Caco-2 (cell line): ENCODE measurements at regions not wholly inside any gene's neighbourhood (a gene's known extent, or its start where the extent isn't known, plus 50 kb on each side); places are given as distances from the start of the nearest gene placed in this dataset.

Source experiments
- BruUV-seq: library from RNA; stranded (reverse); fragments of 400-500 nt; replicated peaks from 2 replicates; lab custom pipeline; 2021; lab: Mats Ljungman, UMichigan
- CTCF ChIA-PET: fragments of 300-600 bp; sonication (Branson Sonifier 250); formaldehyde crosslinking; loops from one replicate; lab custom pipeline; 2022; ENCODE audit warnings: antibody characterized with exemption; lab: Charles Lee
- POLR2A ChIA-PET: fragments of 300-600 bp; sonication (Branson Sonifier 250); formaldehyde crosslinking; loops from one replicate; lab custom pipeline; 2022; ENCODE audit warnings: antibody characterized with exemption; lab: Charles Lee
- DNase-seq, 2 experiments: peaks; one replicate each; pipeline versions ENCODE4 v3.0.0 to v3.0.0-alpha.2; 2020 to 2022
- H3K27me3 ChIP-seq: replicated peaks from 2 replicates; pipeline ENCODE4 v1.6.0; 2011; ENCODE audit warnings: low read length; ENCODE audit not compliant: control insufficient read depth, insufficient read depth
- H3K36me3 ChIP-seq: 2 replicates; pipeline ENCODE4 v1.5.1; 2011; ENCODE audit warnings: low read length; ENCODE audit not compliant: control insufficient read depth, insufficient read depth
- H3K4me1 ChIP-seq: fragments of 250-450 bp; sonication (Bioruptor Pico); 2 replicates; pipeline ENCODE4 v1.5.1; 2020; ENCODE audit warnings: mild to moderate bottlenecking
- H3K4me3 ChIP-seq: 2 replicates; pipeline ENCODE4 v1.5.1; 2011; ENCODE audit warnings: low read depth, mild to moderate bottlenecking, control low read depth, low read length
- H3K9me3 ChIP-seq: fragments of 250-450 bp; sonication (Bioruptor Pico); 2 replicates; pipeline ENCODE4 v1.5.1; 2020; ENCODE audit warnings: mild to moderate bottlenecking, moderate library complexity
- H3K27ac Mint-ChIP-seq: one replicate; pipeline ENCODE4 v1.8.0; 2022; ENCODE audit warnings: mixed read lengths; ENCODE audit not compliant: unreplicated experiment
- H3K27me3 Mint-ChIP-seq: one replicate; pipeline ENCODE4 v1.8.0; 2022; ENCODE audit warnings: mixed read lengths; ENCODE audit not compliant: insufficient read depth, unreplicated experiment
- H3K36me3 Mint-ChIP-seq: one replicate; pipeline ENCODE4 v1.8.0; 2022; ENCODE audit warnings: mild to moderate bottlenecking, mixed read lengths; ENCODE audit not compliant: insufficient read depth, unreplicated experiment
- H3K4me1 Mint-ChIP-seq: one replicate; pipeline ENCODE4 v1.8.0; 2022; ENCODE audit warnings: low read depth, mixed read lengths; ENCODE audit not compliant: unreplicated experiment
- H3K4me3 Mint-ChIP-seq: one replicate; pipeline ENCODE4 v1.8.0; 2022; ENCODE audit warnings: mild to moderate bottlenecking, moderate library complexity, mixed read lengths; ENCODE audit not compliant: unreplicated experiment
- H3K9me3 Mint-ChIP-seq: one replicate; pipeline ENCODE4 v1.8.0; 2022; ENCODE audit warnings: mixed read lengths; ENCODE audit not compliant: unreplicated experiment
- CTCF ChIP-seq, 2 experiments: fragments of 200-600 bp in 1 of 2; IDR thresholded peaks; 1 replicate in 1 of 2; 2 replicates in 1 of 2; pipeline versions ENCODE4 v1.5.1 to v1.8.0; 2011 to 2022; ENCODE audit warnings: antibody characterized with exemption in 1 of 2, control low read depth in 1 of 2, inconsistent platforms in 1 of 2, low read depth in 1 of 2, low read length in 1 of 2, mild to moderate bottlenecking in 1 of 2, moderate library complexity in 1 of 2; ENCODE audit not compliant: insufficient read depth in 1 of 2, severe bottlenecking in 1 of 2, unreplicated experiment in 1 of 2
- intact Hi-C: fragments of 100-400 bp; cut with micrococcal nuclease; formaldehyde crosslinking; loops from one replicate; pipeline ENCODE4 v1.10.0; 2022; ENCODE audit not compliant: unreplicated experiment

DNA sequence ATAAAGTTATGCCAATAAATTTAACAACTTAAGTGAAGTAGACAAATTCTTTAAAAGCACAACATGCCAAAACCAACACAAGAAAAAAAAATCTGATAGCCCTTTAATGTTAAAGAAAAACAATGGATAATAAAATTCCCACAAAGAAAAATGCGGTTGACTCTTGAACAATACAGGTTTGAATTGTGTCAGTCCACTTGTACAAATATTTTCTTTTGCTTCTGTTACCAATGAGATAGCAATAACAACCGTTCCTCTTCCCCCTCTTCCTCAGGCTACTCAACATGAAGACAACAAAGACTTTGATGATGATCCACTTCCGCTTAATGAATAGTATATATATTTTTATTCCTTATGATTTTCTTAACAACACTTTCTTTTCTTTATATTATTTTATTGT, 283.9 kb upstream of the MAN1A1 start:
- POLR2A ChIA-PET, result no interaction called here

GRCh38 chr6:119630561-119631192, 281.1 kb upstream of the MAN1A1 start:
- no TSS peak for BruUV-seq
- no peaks in the 10 kb centered on the region for H3K27me3 ChIP-seq
- Mint-ChIP-seq H3K36me3 (no peaks in the 10 kb centered on the region), H3K9me3 (no peaks in the 10 kb centered on the region), H3K27me3 (no peaks in the 10 kb centered on the region), H3K4me1 (no peaks in the 10 kb centered on the region), H3K4me3 (no peak overlapping the region), H3K27ac (no peak overlapping the region)
- H3K9me3 ChIP-seq, result no peaks in the 10 kb centered on the region
- ChIA-PET POLR2A (no interaction called here), CTCF (no interaction called here)
- no peaks in the 10 kb centered on the region for H3K4me1 ChIP-seq
- no peak for TF ChIP-seq CTCF (IDR thresholded peaks at IDR 0.05; ENCODE audit: insufficient read depth in 1 of 2, low read depth in 1 of 2, low read length in 1 of 2, severe bottlenecking in 1 of 2, unreplicated experiment in 1 of 2)
- H3K36me3 ChIP-seq, result no peaks in the 10 kb centered on the region
- intact Hi-C loops, result no loop called here
- DNase-seq, result no peak
- H3K4me3 ChIP-seq, result no peak overlapping the region

More for the DNA sequence above, 283.9 kb upstream of the MAN1A1 start:
- no peaks in the 10 kb centered on the region for H3K36me3 Mint-ChIP-seq
- Histone ChIP-seq H3K27me3 (no peaks in the 10 kb centered on the region), H3K4me1 (no peaks in the 10 kb centered on the region), H3K36me3 (no peaks in the 10 kb centered on the region), H3K9me3 (no peaks in the 10 kb centered on the region), H3K4me3 (no peak overlapping the region)
- H3K9me3 Mint-ChIP-seq, result no peaks in the 10 kb centered on the region
- no TSS peak for BruUV-seq
- CTCF ChIA-PET, result no interaction called here
- no peak overlapping the region for H3K27ac Mint-ChIP-seq
- H3K4me3 Mint-ChIP-seq, result no peak overlapping the region
- intact Hi-C loops, result no loop called here
- H3K27me3 Mint-ChIP-seq, result no peaks in the 10 kb centered on the region
- DNase-seq, result no peak
- no peak for TF ChIP-seq CTCF (IDR thresholded peaks at IDR 0.05; ENCODE audit: insufficient read depth in 1 of 2, low read depth in 1 of 2, low read length in 1 of 2, severe bottlenecking in 1 of 2, unreplicated experiment in 1 of 2)
- no peaks in the 10 kb centered on the region for H3K4me1 Mint-ChIP-seq

DNA sequence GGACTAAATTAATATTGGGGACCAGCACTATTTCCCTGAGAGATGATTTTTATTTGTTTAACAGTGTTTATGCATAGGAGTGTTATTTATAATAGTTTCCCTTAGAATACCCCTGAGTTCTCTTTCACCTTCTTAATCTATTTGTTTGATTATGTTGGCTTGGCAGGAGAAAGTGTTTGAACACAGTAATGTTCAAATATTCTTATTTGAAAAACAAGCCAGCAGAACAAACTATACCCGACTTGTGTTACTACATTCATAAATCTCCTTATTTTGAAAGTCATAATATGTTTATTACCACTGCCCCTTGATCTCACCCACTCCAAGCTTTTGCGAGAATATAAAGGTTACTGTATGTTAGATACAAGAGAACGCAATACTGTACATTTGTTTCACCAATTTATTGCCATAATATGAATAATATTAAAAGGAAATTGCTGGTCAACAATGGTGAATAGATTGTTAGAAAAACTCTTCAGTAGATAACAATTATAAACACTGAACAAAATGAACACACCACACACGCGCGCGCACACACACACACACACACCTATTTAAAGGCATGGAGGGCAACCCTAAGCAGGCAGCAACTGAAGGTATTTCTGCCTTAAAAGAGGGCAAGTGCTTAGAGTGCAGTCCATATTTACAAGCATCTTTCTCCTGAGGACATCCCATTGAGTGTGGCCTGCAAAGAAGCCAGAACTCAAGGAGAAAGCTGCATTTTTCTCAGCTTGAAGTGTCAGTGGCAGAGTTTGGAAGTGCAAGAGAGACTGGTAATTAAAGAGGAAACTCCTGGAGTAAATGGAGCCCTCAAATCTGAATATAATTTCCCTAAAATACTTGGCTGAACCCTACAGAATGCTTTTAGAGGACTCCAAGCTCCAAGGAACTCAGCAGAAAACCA, 279.4 kb upstream of the MAN1A1 start:
- ChIA-PET CTCF (no interaction called here), POLR2A (no interaction called here)
- Mint-ChIP-seq H3K4me1 (no peaks in the 10 kb centered on the region), H3K4me3 (no peak overlapping the region), H3K9me3 (no peaks in the 10 kb centered on the region), H3K27me3 (no peaks in the 10 kb centered on the region), H3K27ac (no peak overlapping the region), H3K36me3 (no peaks in the 10 kb centered on the region)
- no peak for TF ChIP-seq CTCF (IDR thresholded peaks at IDR 0.05; ENCODE audit: insufficient read depth in 1 of 2, low read depth in 1 of 2, low read length in 1 of 2, severe bottlenecking in 1 of 2, unreplicated experiment in 1 of 2)
- no peaks in the 10 kb centered on the region for H3K9me3 ChIP-seq
- no peak for DNase-seq
- intact Hi-C loops, result loop anchor here (10.0 kb wide), 1 partner anchor 274 kb away; no protein-coding TSS in a partner anchor
- H3K27me3 ChIP-seq, result no peaks in the 10 kb centered on the region
- no peaks in the 10 kb centered on the region for H3K36me3 ChIP-seq
- BruUV-seq, result no TSS peak
- H3K4me1 ChIP-seq, result no peaks in the 10 kb centered on the region
- no peak overlapping the region for H3K4me3 ChIP-seq
